SK-N-SH (cell line): ENCODE measurements at regions not wholly inside any gene's neighbourhood (a gene's known extent, or its start where the extent isn't known, plus 50 kb on each side); places are given as distances from the start of the nearest gene placed in this dataset.

Experiments used
- CTCF ChIA-PET: fragments of 300-600, 350-600 bp; formaldehyde crosslinking; extraction: SDS; loops from one replicate; lab custom pipeline; 2021; lab: Yijun Ruan, JAX
- POLR2A ChIA-PET: fragments of 350-600 bp; sonication (Branson Sonifier 250); formaldehyde crosslinking; extraction: SDS; loops from one replicate; lab custom pipeline; 2020; ENCODE audit warnings: antibody characterized with exemption, inconsistent platforms; lab: Yijun Ruan, JAX
- DNase-seq: peaks from one replicate; pipeline ENCODE4 v3.0.0; 2012
- H2AFZ ChIP-seq: fragments of 200-600 bp; sonication (generic); 2 replicates; pipeline ENCODE4 v1.8.1; 2016; ENCODE audit warnings: antibody characterized with exemption, mild to moderate bottlenecking, low read depth
- H3F3A ChIP-seq: fragments of 200-600 bp; sonication (generic); replicated peaks from 2 replicates; pipeline ENCODE3; 2016; ENCODE audit warnings: antibody characterized with exemption, mild to moderate bottlenecking; ENCODE audit not compliant: insufficient read depth
- H3K27ac ChIP-seq, 2 experiments: fragments of 200-500 bp in 1 of 2; fragments of 200-600 bp in 1 of 2; sonication (Bioruptor generic) in 1 of 2; sonication (generic), shearing (Covaris generic) in 1 of 2; 2 replicates each; pipeline versions ENCODE4 v1.5.1 to v1.6.1; 2014 to 2016; ENCODE audit warnings: low read depth in 2 of 2, inconsistent platforms in 1 of 2, low read length in 1 of 2, mild to moderate bottlenecking in 1 of 2, mixed read lengths in 1 of 2
- H3K27me3 ChIP-seq: fragments of 200-600 bp; sonication (generic), shearing (Covaris generic); 2 replicates; pipeline ENCODE4 v1.6.1; 2016; ENCODE audit warnings: mixed run types; ENCODE audit not compliant: insufficient read depth
- H3K36me3 ChIP-seq, 2 experiments: fragments of 200-500 bp in 1 of 2; fragments of 200-600 bp in 1 of 2; sonication (Bioruptor generic) in 1 of 2; sonication (generic) in 1 of 2; replicated peaks in 1 of 2; 2 replicates each; pipeline versions ENCODE3 to v1.5.1; 2014 to 2016; ENCODE audit warnings: low read length in 1 of 2, mild to moderate bottlenecking in 1 of 2; ENCODE audit not compliant: insufficient read depth in 2 of 2, control insufficient read depth in 1 of 2
- H3K4me1 ChIP-seq, 2 experiments: fragments of 200-500 bp in 1 of 2; fragments of 200-600 bp in 1 of 2; sonication (Bioruptor generic) in 1 of 2; sonication (generic), shearing (Covaris generic) in 1 of 2; 2 replicates each; pipeline versions ENCODE4 v1.5.1 to v1.6.1; 2014 to 2016; ENCODE audit warnings: low read depth in 1 of 2, low read length in 1 of 2, mixed run types in 1 of 2; ENCODE audit not compliant: insufficient read depth in 2 of 2, control insufficient read depth in 1 of 2
- H3K4me2 ChIP-seq: fragments of 200-600 bp; sonication (generic), shearing (Covaris generic); 2 replicates; pipeline ENCODE4 v1.6.1; 2017; ENCODE audit warnings: mixed run types
- H3K4me3 ChIP-seq, 2 experiments: fragments of 200-500 bp in 1 of 2; fragments of 200-600 bp in 1 of 2; sonication (Bioruptor generic) in 1 of 2; sonication (generic), shearing (Covaris generic) in 1 of 2; 2 replicates each; pipeline versions ENCODE4 v1.5.1 to v1.8.1; 2014 to 2016; ENCODE audit warnings: low read depth in 2 of 2, inconsistent platforms in 1 of 2, low read length in 1 of 2, mild to moderate bottlenecking in 1 of 2, mixed read lengths in 1 of 2, moderate library complexity in 1 of 2
- H3K79me2 ChIP-seq: fragments of 200-600 bp; sonication (generic); 2 replicates; pipeline ENCODE4 v1.8.1; 2017; ENCODE audit warnings: mild to moderate bottlenecking; ENCODE audit not compliant: insufficient read depth
- H3K9ac ChIP-seq: fragments of 200-600 bp; sonication (generic); 2 replicates; pipeline ENCODE4 v1.6.1; 2017; ENCODE audit warnings: mixed run types
- H3K9me2 ChIP-seq: fragments of 200-600 bp; sonication (generic); 2 replicates; pipeline ENCODE4 v1.6.1; 2017; ENCODE audit warnings: mixed run types
- H3K9me3 ChIP-seq: fragments of 200-600 bp; sonication (generic); 2 replicates; pipeline ENCODE4 v1.6.1; 2017; ENCODE audit warnings: mixed run types, mild to moderate bottlenecking, moderate library complexity
- H4K20me1 ChIP-seq: fragments of 200-600 bp; sonication (generic); 2 replicates; pipeline ENCODE4 v1.6.1; 2017; ENCODE audit warnings: mild to moderate bottlenecking, mixed run types; ENCODE audit not compliant: insufficient read depth
- ELF1 ChIP-seq: IDR thresholded peaks from 2 replicates; pipeline ENCODE4 v1.4.0; 2012
- EZH2phosphoT487 ChIP-seq: fragments of 200-600 bp; sonication (generic); IDR thresholded peaks from 2 replicates; pipeline ENCODE4 v1.6.1; 2017; ENCODE audit warnings: low read depth, mixed run types, mild to moderate bottlenecking, antibody characterized with exemption, moderate library complexity, borderline replicate concordance
- MEF2A ChIP-seq: IDR thresholded peaks from 2 replicates; pipeline ENCODE4 v1.4.0; 2012; ENCODE audit warnings: low read depth, borderline replicate concordance
- NFIC ChIP-seq: IDR thresholded peaks from 2 replicates; pipeline ENCODE4 v1.4.0; 2012; ENCODE audit warnings: borderline replicate concordance
- RAD21 ChIP-seq: IDR thresholded peaks from 2 replicates; pipeline ENCODE4 v1.6.1; 2012; ENCODE audit warnings: mild to moderate bottlenecking, low read length
- RCOR1 ChIP-seq: fragments of 150-350 bp; IDR thresholded peaks from 2 replicates; pipeline ENCODE4 v1.6.1; 2017; ENCODE audit warnings: antibody characterized with exemption, low read length
- SIN3A ChIP-seq: IDR thresholded peaks from 2 replicates; pipeline ENCODE4 v1.6.1; 2012; ENCODE audit warnings: low read depth, mild to moderate bottlenecking, low read length, moderate library complexity, borderline replicate concordance
- TAF1 ChIP-seq: IDR thresholded peaks from 2 replicates; pipeline ENCODE4 v1.6.1; 2012; ENCODE audit warnings: low read depth, mild to moderate bottlenecking, low read length, moderate library complexity, borderline replicate concordance
- TCF12 ChIP-seq: IDR thresholded peaks from 2 replicates; pipeline ENCODE4 v1.4.0; 2012
- TEAD4 ChIP-seq: IDR thresholded peaks from 2 replicates; pipeline ENCODE4 v1.4.0; 2012; ENCODE audit warnings: mild to moderate bottlenecking, borderline replicate concordance; ENCODE audit not compliant: insufficient read depth
- YY1 ChIP-seq: IDR thresholded peaks from 2 replicates; pipeline ENCODE4 v1.4.0; 2012; ENCODE audit warnings: low read depth, mild to moderate bottlenecking
- whole genome bisulfite sequencing: methylation state at CpG from one replicate; pipeline ENCODE4 v1.1.6; 2017; ENCODE audit warnings: low lambda C conversion rate; 5-methylcytosine and 5-hydroxymethylcytosine counted together
- TF ChIP-seq, protein P1 (sequence below): IDR thresholded peaks from 2 replicates; pipeline ENCODE4 v1.4.0; 2012; ENCODE audit warnings: low read depth
- TF ChIP-seq, protein P2 (sequence below): IDR thresholded peaks from 2 replicates; pipeline ENCODE4 v1.4.0; 2012; ENCODE audit warnings: low read depth, borderline replicate concordance
- TF ChIP-seq, protein P3 (sequence below): IDR thresholded peaks from 2 replicates; pipeline ENCODE4 v1.6.1; 2012; ENCODE audit warnings: mild to moderate bottlenecking, low read depth, low read length, moderate library complexity

DNA sequence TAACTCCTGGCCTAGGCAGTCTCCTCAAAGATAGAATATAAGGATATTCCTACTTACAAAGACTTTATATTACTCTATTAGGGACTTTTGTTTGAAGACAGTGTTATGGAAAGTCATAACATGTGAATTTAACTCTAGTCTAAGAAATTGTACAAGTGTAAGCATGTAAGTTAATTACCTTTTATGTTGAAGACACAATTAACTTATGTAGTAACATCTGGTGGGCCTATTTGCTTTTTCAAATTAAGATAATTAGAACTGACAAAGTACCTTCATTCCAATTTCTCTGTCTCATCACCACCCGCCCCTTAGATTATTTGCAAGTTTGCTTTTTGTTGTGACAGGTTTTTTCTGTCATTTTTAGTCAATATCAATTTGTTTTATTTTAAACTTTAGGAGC is 126.0 kb upstream of the THSD7A start:
- H3K27ac ChIP-seq: no peak overlapping the region
- H3K9me3 ChIP-seq: no peaks in the 10 kb centered on the region
- no peak for DNase-seq
- H3K79me2 ChIP-seq: no peaks in the 10 kb centered on the region
- no peak overlapping the region for H3K9ac ChIP-seq
- POLR2A ChIA-PET: no interaction called here
- CTCF ChIA-PET: interaction anchor here (0.6 kb wide), 1 partner anchor 621 kb away, joined by 3 read pairs; no protein-coding TSS in a partner anchor
- no peaks in the 10 kb centered on the region for H3F3A ChIP-seq
- no peaks in the 10 kb centered on the region for H4K20me1 ChIP-seq
- 29% methylated on average over 1 of the region's 1 CpG for WGBS
- no peak overlapping the region for H2AFZ ChIP-seq
- no peaks in the 10 kb centered on the region for H3K27me3 ChIP-seq
- no peaks in the 10 kb centered on the region for H3K36me3 ChIP-seq
- TF ChIP-seq TCF12 (no peak), MEF2A (no peak), RAD21 (no peak), TAF1 (no peak), YY1 (no peak), SIN3A (no peak), RCOR1 (no peak), EZH2phosphoT487 (no peak), NFIC (no peak), TEAD4 (no peak), ELF1 (no peak)
- TF ChIP-seq, protein P1, sequence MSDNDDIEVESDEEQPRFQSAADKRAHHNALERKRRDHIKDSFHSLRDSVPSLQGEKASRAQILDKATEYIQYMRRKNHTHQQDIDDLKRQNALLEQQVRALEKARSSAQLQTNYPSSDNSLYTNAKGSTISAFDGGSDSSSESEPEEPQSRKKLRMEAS: no peak
- TF ChIP-seq, protein P2, sequence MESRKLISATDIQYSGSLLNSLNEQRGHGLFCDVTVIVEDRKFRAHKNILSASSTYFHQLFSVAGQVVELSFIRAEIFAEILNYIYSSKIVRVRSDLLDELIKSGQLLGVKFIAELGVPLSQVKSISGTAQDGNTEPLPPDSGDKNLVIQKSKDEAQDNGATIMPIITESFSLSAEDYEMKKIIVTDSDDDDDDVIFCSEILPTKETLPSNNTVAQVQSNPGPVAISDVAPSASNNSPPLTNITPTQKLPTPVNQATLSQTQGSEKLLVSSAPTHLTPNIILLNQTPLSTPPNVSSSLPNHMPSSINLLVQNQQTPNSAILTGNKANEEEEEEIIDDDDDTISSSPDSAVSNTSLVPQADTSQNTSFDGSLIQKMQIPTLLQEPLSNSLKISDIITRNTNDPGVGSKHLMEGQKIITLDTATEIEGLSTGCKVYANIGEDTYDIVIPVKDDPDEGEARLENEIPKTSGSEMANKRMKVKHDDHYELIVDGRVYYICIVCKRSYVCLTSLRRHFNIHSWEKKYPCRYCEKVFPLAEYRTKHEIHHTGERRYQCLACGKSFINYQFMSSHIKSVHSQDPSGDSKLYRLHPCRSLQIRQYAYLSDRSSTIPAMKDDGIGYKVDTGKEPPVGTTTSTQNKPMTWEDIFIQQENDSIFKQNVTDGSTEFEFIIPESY: no peak
- TF ChIP-seq, protein P3, sequence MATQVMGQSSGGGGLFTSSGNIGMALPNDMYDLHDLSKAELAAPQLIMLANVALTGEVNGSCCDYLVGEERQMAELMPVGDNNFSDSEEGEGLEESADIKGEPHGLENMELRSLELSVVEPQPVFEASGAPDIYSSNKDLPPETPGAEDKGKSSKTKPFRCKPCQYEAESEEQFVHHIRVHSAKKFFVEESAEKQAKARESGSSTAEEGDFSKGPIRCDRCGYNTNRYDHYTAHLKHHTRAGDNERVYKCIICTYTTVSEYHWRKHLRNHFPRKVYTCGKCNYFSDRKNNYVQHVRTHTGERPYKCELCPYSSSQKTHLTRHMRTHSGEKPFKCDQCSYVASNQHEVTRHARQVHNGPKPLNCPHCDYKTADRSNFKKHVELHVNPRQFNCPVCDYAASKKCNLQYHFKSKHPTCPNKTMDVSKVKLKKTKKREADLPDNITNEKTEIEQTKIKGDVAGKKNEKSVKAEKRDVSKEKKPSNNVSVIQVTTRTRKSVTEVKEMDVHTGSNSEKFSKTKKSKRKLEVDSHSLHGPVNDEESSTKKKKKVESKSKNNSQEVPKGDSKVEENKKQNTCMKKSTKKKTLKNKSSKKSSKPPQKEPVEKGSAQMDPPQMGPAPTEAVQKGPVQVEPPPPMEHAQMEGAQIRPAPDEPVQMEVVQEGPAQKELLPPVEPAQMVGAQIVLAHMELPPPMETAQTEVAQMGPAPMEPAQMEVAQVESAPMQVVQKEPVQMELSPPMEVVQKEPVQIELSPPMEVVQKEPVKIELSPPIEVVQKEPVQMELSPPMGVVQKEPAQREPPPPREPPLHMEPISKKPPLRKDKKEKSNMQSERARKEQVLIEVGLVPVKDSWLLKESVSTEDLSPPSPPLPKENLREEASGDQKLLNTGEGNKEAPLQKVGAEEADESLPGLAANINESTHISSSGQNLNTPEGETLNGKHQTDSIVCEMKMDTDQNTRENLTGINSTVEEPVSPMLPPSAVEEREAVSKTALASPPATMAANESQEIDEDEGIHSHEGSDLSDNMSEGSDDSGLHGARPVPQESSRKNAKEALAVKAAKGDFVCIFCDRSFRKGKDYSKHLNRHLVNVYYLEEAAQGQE: no peak
- no peak overlapping the region for H3K4me2 ChIP-seq
- 0 out of 2 replicates have a peak, but pooled peaks cover 3% of the 10 kb centered on the region for H3K9me2 ChIP-seq
- H3K4me3 ChIP-seq: no peak overlapping the region
- H3K4me1 ChIP-seq: peaks cover 0 to 4% of the 10 kb centered on the region in 2 experiments; a peak in 2 of 4 replicates
